ENCODE measurements at regions not wholly inside any gene's neighbourhood (a gene's known extent, or its start where the extent isn't known, plus 50 kb on each side); places are given as distances from the start of the nearest gene placed in this dataset.

GRCh38 chr9:110083866-110084265 is 124.1 kb downstream of the C9orf152 start:
- H3K4me1 ChIP-seq = peaks cover 19% of the 10 kb centered on the region

GRCh38 chr9:110086537-110086936 is 121.4 kb downstream of the C9orf152 start:
- 100% methylated on average over 1 of the region's 1 CpG for WGBS
- Histone ChIP-seq H3K4me1 (peaks cover 4% of the 10 kb centered on the region), H3K27me3 (no peaks in the 10 kb centered on the region), H3K27ac (no peak overlapping the region), H3K36me3 (no peaks in the 10 kb centered on the region), H3K9me3 (no peaks in the 10 kb centered on the region), H3K4me3 (no peak overlapping the region)
- TF ChIP-seq EP300 (IDR thresholded peaks at IDR 0.05) (no peak), CTCF (IDR thresholded peaks at IDR 0.05) (no peak), POLR2A (IDR thresholded peaks at IDR 0.05) (no peak), POLR2AphosphoS5 (IDR thresholded peaks at IDR 0.05) (no peak)
- no peak for DNase-seq (ENCODE audit: low spot score in 2 of 2)

More at GRCh38 chr9:110083866-110084265, 124.1 kb downstream of the C9orf152 start:
- H3K36me3 ChIP-seq = no peaks in the 10 kb centered on the region
- TF ChIP-seq EP300 (IDR thresholded peaks at IDR 0.05) (no peak), POLR2AphosphoS5 (IDR thresholded peaks at IDR 0.05) (no peak), POLR2A (IDR thresholded peaks at IDR 0.05) (no peak), CTCF (IDR thresholded peaks at IDR 0.05) (no peak)
- no peak for DNase-seq (ENCODE audit: low spot score in 2 of 2)
- H3K4me3 ChIP-seq = no peak overlapping the region
- H3K9me3 ChIP-seq = no peaks in the 10 kb centered on the region
- 88% methylated on average over 3 of the region's 3 CpGs for WGBS
- no peak overlapping the region for H3K27ac ChIP-seq
- H3K27me3 ChIP-seq = no peaks in the 10 kb centered on the region

GRCh38 chr9:110087605-110088004 is 120.4 kb downstream of the C9orf152 start:
- TF ChIP-seq CTCF (IDR thresholded peaks at IDR 0.05) (no peak), EP300 (IDR thresholded peaks at IDR 0.05) (no peak), POLR2A (IDR thresholded peaks at IDR 0.05) (no peak), POLR2AphosphoS5 (IDR thresholded peaks at IDR 0.05) (no peak)
- H3K4me3 ChIP-seq = no peak overlapping the region
- H3K4me1 ChIP-seq = no peaks in the 10 kb centered on the region
- WGBS = 78% methylated on average over 2 of the region's 2 CpGs
- no peaks in the 10 kb centered on the region for H3K36me3 ChIP-seq
- H3K27me3 ChIP-seq = no peaks in the 10 kb centered on the region
- no peaks in the 10 kb centered on the region for H3K9me3 ChIP-seq
- DNase-seq (ENCODE audit: low spot score in 2 of 2) = no peak
- H3K27ac ChIP-seq = no peak overlapping the region

GRCh38 chr9:110088099-110088498 is 119.9 kb downstream of the C9orf152 start:
- H3K4me3 ChIP-seq = no peak overlapping the region
- TF ChIP-seq POLR2A (IDR thresholded peaks at IDR 0.05) = no peak

GRCh38 chr9:110089681-110090370 is 118.1 kb downstream of the C9orf152 start:
- no peaks in the 10 kb centered on the region for H3K27me3 ChIP-seq
- no peaks in the 10 kb centered on the region for H3K36me3 ChIP-seq
- WGBS = 53% methylated on average over 12 of the region's 12 CpGs
- no peaks in the 10 kb centered on the region for H3K9me3 ChIP-seq
- peak overlapping the region; percentile 31 for H3K27ac ChIP-seq
- DNase-seq (ENCODE audit: low spot score in 2 of 2) = no peak
- no peak overlapping the region for H3K4me3 ChIP-seq
- peaks cover 2% of the 10 kb centered on the region for H3K4me1 ChIP-seq
- no peak for TF ChIP-seq EP300 (IDR thresholded peaks at IDR 0.05)
- no peak for TF ChIP-seq POLR2AphosphoS5 (IDR thresholded peaks at IDR 0.05)
- no peak for TF ChIP-seq CTCF (IDR thresholded peaks at IDR 0.05)

More at GRCh38 chr9:110088099-110088498, 119.9 kb downstream of the C9orf152 start:
- Histone ChIP-seq H3K27me3 (no peaks in the 10 kb centered on the region), H3K36me3 (no peaks in the 10 kb centered on the region), H3K9me3 (no peaks in the 10 kb centered on the region), H3K4me1 (no peaks in the 10 kb centered on the region), H3K27ac (no peak overlapping the region)
- no peak for DNase-seq (ENCODE audit: low spot score in 2 of 2)

GRCh38 chr9:110092792-110093191 is 115.2 kb downstream of the C9orf152 start:
- Histone ChIP-seq H3K36me3 (no peaks in the 10 kb centered on the region), H3K27ac (no peak overlapping the region), H3K4me1 (peaks cover 15% of the 10 kb centered on the region), H3K27me3 (no peaks in the 10 kb centered on the region), H3K4me3 (no peak overlapping the region), H3K9me3 (no peaks in the 10 kb centered on the region)
- 89% methylated on average over 5 of the region's 5 CpGs for WGBS
- DNase-seq (ENCODE audit: low spot score in 2 of 2) = no peak
- no peak for TF ChIP-seq CTCF (IDR thresholded peaks at IDR 0.05)
- no peak for TF ChIP-seq EP300 (IDR thresholded peaks at IDR 0.05)
- no peak for TF ChIP-seq POLR2AphosphoS5 (IDR thresholded peaks at IDR 0.05)
- no peak for TF ChIP-seq POLR2A (IDR thresholded peaks at IDR 0.05)
